HepG2 (cell line): ENCODE measurements at regions not wholly inside any gene's neighbourhood (a gene's known extent, or its start where the extent isn't known, plus 50 kb on each side); places are given as distances from the start of the nearest gene placed in this dataset.

Experiments
- ATAC-seq: fragments of 200-7000 bp; cut with Tn5 transposase; 3 replicates; pipeline ENCODE4 v1.9.1; 2020; ENCODE audit warnings: mild to moderate bottlenecking, moderate library complexity
- BruUV-seq: library from RNA; stranded (reverse); fragments of 400-500 nt; replicated peaks from 2 replicates; lab custom pipeline; 2021; lab: Mats Ljungman, UMichigan
- CTCF ChIA-PET: fragments of 300-600 bp; formaldehyde crosslinking; extraction: SDS; loops from one replicate; lab custom pipeline; 2021; ENCODE audit warnings: low total read pairs, inconsistent platforms, low intra/inter-chr PET ratio; lab: Yijun Ruan, JAX
- POLR2A ChIA-PET: fragments of 350-600 bp; sonication (Branson Sonifier 250); formaldehyde crosslinking; loops from one replicate; lab custom pipeline; 2020; ENCODE audit warnings: antibody characterized with exemption, inconsistent platforms; lab: Yijun Ruan, JAX
- DNase-seq: peaks from one replicate; pipeline ENCODE4 v3.0.0-alpha.2; 2015; ENCODE audit warnings: low spot score
- FAIRE-seq: peaks from 3 replicates; lab custom pipeline; 2011; peaks lifted over from hg19 to GRCh38; lab: Jason Lieb, UNC
- H2AFZ ChIP-seq: one replicate; pipeline ENCODE4 v1.6.1; 2011; ENCODE audit warnings: low read length, inconsistent platforms
- H3K27ac ChIP-seq: fragments of 300-600 bp; 3 replicates; pipeline ENCODE4 v1.8.0; 2011; ENCODE audit warnings: mixed run types, mild to moderate bottlenecking, mixed read lengths, low read length, inconsistent platforms; ENCODE audit not compliant: insufficient read depth; ENCODE audit errors: extremely low read length
- H3K27me3 ChIP-seq, 2 experiments: fragments of 200-600 bp in 1 of 2; 2 replicates in 1 of 2; 3 replicates in 1 of 2; pipeline versions ENCODE4 v1.6.0 to v1.8.0; 2011; ENCODE audit warnings: low read length in 2 of 2, mild to moderate bottlenecking in 2 of 2, moderate library complexity in 2 of 2, inconsistent platforms in 1 of 2; ENCODE audit not compliant: insufficient read depth in 2 of 2, control insufficient read depth in 1 of 2
- H3K36me3 ChIP-seq, 2 experiments: fragments of 200-600 bp in 1 of 2; replicated peaks in 1 of 2; 2 replicates in 1 of 2; 3 replicates in 1 of 2; pipeline versions ENCODE4 v1.5.1 to v1.8.0; 2011; ENCODE audit warnings: low read length in 2 of 2, inconsistent platforms in 1 of 2; ENCODE audit not compliant: insufficient read depth in 2 of 2, control insufficient read depth in 1 of 2
- H3K4me1 ChIP-seq: 2 replicates; pipeline ENCODE4 v1.5.1; 2012; ENCODE audit warnings: low read length, inconsistent platforms; ENCODE audit not compliant: insufficient read depth
- H3K4me2 ChIP-seq: 2 replicates; pipeline ENCODE4 v1.6.0; 2011; ENCODE audit warnings: low read depth, low read length, inconsistent platforms
- H3K4me3 ChIP-seq, 3 experiments: fragments of 200-600 bp in 1 of 3; sonication (generic), shearing (Covaris generic) in 1 of 3; replicated peaks in 1 of 3; 2 replicates each; pipeline ENCODE4 v1.5.1; 2011 to 2016; ENCODE audit warnings: low read length in 3 of 3, inconsistent platforms in 2 of 3, low read depth in 2 of 3, mild to moderate bottlenecking in 2 of 3, control low read depth in 1 of 3, mixed read lengths in 1 of 3; ENCODE audit not compliant: insufficient read depth in 1 of 3
- H3K79me2 ChIP-seq: one replicate; pipeline ENCODE4 v1.6.1; 2011; ENCODE audit warnings: low read length, inconsistent platforms; ENCODE audit not compliant: insufficient read depth
- H3K9ac ChIP-seq: 2 replicates; pipeline ENCODE4 v1.6.0; 2011; ENCODE audit warnings: mild to moderate bottlenecking, low read depth, low read length, inconsistent platforms; ENCODE audit not compliant: insufficient read depth
- H3K9me3 ChIP-seq: 2 replicates; pipeline ENCODE4 v1.5.1; 2012; ENCODE audit warnings: mild to moderate bottlenecking, low read length
- H4K20me1 ChIP-seq: 2 replicates; pipeline ENCODE4 v1.6.0; 2011; ENCODE audit warnings: inconsistent platforms, mild to moderate bottlenecking, low read length, moderate library complexity; ENCODE audit not compliant: insufficient read depth
- CC2D1A ChIP-seq: sonication (generic); formaldehyde crosslinking; IDR thresholded peaks from 2 replicates; pipeline ENCODE4 v1.8.1; 2023; ENCODE audit warnings: mild to moderate bottlenecking, missing genetic modification reagents
- CHD2 ChIP-seq: IDR thresholded peaks from 2 replicates; pipeline ENCODE4 v1.6.1; 2011; ENCODE audit warnings: low read depth, low read length, improper control_type of control experiment
- HOXA7 ChIP-seq: sonication (generic); formaldehyde crosslinking; IDR thresholded peaks from 2 replicates; pipeline ENCODE4 v1.8.1; 2022; ENCODE audit warnings: mild to moderate bottlenecking, missing genetic modification reagents, moderate library complexity
- MIER3 ChIP-seq: IDR thresholded peaks from 2 replicates; pipeline ENCODE4 v1.6.1; 2016; ENCODE audit warnings: missing compliant biosample characterization, borderline replicate concordance
- NR2C2 ChIP-seq: sonication (generic); formaldehyde crosslinking; IDR thresholded peaks from 2 replicates; pipeline ENCODE4 v1.4.0; 2020; ENCODE audit warnings: missing genetic modification reagents, mild to moderate bottlenecking, moderate library complexity, borderline replicate concordance
- REPIN1 ChIP-seq: sonication (generic); formaldehyde crosslinking; IDR thresholded peaks from 2 replicates; pipeline ENCODE4 v1.8.0; 2022; ENCODE audit warnings: missing genetic modification reagents, low read depth, mild to moderate bottlenecking, borderline replicate concordance
- SOX5 ChIP-seq: IDR thresholded peaks from 2 replicates; pipeline ENCODE4 v1.6.1; 2016; ENCODE audit warnings: borderline replicate concordance
- ZIK1 ChIP-seq: sonication (generic); formaldehyde crosslinking; IDR thresholded peaks from 2 replicates; pipeline ENCODE4 v1.5.0; 2020; ENCODE audit warnings: mild to moderate bottlenecking, low read depth, missing genetic modification reagents, borderline replicate concordance
- ZNF224 ChIP-seq: sonication (generic); formaldehyde crosslinking; IDR thresholded peaks from 2 replicates; pipeline ENCODE4 v1.5.0; 2020; ENCODE audit warnings: mild to moderate bottlenecking, missing genetic modification reagents
- ZNF644 ChIP-seq: IDR thresholded peaks from 2 replicates; pipeline ENCODE4 v1.6.1; 2016; ENCODE audit warnings: low read depth
- ZNF773 ChIP-seq: sonication (generic); formaldehyde crosslinking; IDR thresholded peaks from 2 replicates; pipeline ENCODE4 v1.4.0; 2020; ENCODE audit warnings: missing genetic modification reagents, borderline replicate concordance
- WGBS: methylation state at CpG from one replicate; pipeline ENCODE4 v1.1.6; 2017; ENCODE audit warnings: low lambda C conversion rate; 5-methylcytosine and 5-hydroxymethylcytosine counted together
- in situ Hi-C: cut with HindIII; loops from 2 replicates; pipeline ENCODE4 v1.10.0; 2017; ENCODE audit warnings: low pct_unique_long_range_greater_than_20kb; ENCODE audit not compliant: extremely low pct_ligation_motif_present
- intact Hi-C: fragments of 100-400 bp; cut with micrococcal nuclease; formaldehyde crosslinking; loops from one replicate; pipeline ENCODE4 v1.10.0; 2022; ENCODE audit not compliant: unreplicated experiment
- TF ChIP-seq, protein P1 (sequence below): sonication (generic); formaldehyde crosslinking; IDR thresholded peaks from 2 replicates; pipeline ENCODE4 v1.5.1; 2020; ENCODE audit warnings: missing genetic modification reagents, mild to moderate bottlenecking, borderline replicate concordance
- TF ChIP-seq, protein P2 (sequence below): sonication (generic); formaldehyde crosslinking; IDR thresholded peaks from 2 replicates; pipeline ENCODE4 v1.4.0; 2020; ENCODE audit warnings: missing genetic modification reagents, borderline replicate concordance

DNA sequence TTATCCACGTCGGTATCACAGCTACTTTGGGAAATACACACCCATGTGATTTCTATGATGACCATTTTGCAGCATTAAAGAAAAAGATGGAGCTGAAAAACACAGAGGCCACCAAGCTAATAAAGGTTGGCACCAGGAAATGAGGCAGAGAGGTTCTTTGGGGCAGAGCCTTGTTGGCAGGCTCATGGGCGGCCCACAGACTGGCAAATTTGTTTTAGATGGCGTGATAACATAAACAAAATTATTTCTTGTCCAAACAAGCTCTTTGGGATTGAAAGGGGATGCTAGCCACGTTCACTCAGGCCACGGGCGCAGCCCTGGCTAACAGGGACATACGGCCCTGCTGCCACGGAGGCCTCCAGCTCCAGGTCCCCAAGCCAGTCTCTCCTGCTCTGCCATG, 135.9 kb upstream of the ZMIZ1 start:
- FAIRE-seq (no peak), DNase-seq (no peak), ATAC-seq (no peak)
- CTCF ChIA-PET = no interaction called here
- WGBS = 26% methylated on average over 7 of the region's 9 CpGs
- H2AFZ ChIP-seq = no peak overlapping the region
- peaks cover 6 to 46% of the 10 kb centered on the region in 2 experiments; a peak in 3 of 5 replicates for H3K27me3 ChIP-seq
- H4K20me1 ChIP-seq = no peaks in the 10 kb centered on the region
- in situ Hi-C loops (no loop called here), intact Hi-C loops (no loop called here)
- peaks cover 42% of the 10 kb centered on the region for H3K4me1 ChIP-seq
- H3K9ac ChIP-seq = no peak overlapping the region
- no peak overlapping the region for H3K4me3 ChIP-seq
- H3K79me2 ChIP-seq = no peaks in the 10 kb centered on the region
- no peaks in the 10 kb centered on the region for H3K9me3 ChIP-seq
- no TSS peak for BruUV-seq
- no peak overlapping the region for H3K27ac ChIP-seq
- TF ChIP-seq NR2C2 = no peak
- no peak for TF ChIP-seq ZNF224
- TF ChIP-seq CC2D1A (CRISPR knock-in tag) = no peak
- TF ChIP-seq, protein P1, sequence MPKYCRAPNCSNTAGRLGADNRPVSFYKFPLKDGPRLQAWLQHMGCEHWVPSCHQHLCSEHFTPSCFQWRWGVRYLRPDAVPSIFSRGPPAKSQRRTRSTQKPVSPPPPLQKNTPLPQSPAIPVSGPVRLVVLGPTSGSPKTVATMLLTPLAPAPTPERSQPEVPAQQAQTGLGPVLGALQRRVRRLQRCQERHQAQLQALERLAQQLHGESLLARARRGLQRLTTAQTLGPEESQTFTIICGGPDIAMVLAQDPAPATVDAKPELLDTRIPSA = no peak
- no peak for TF ChIP-seq REPIN1 (CRISPR knock-in tag)
- TF ChIP-seq SOX5 (CRISPR knock-in tag) = no peak
- no peak for TF ChIP-seq ZNF773 (CRISPR knock-in tag)
- TF ChIP-seq CHD2 = no peak
- no peak for TF ChIP-seq MIER3
- TF ChIP-seq ZIK1 (CRISPR knock-in tag) = no peak
- TF ChIP-seq, protein P2, sequence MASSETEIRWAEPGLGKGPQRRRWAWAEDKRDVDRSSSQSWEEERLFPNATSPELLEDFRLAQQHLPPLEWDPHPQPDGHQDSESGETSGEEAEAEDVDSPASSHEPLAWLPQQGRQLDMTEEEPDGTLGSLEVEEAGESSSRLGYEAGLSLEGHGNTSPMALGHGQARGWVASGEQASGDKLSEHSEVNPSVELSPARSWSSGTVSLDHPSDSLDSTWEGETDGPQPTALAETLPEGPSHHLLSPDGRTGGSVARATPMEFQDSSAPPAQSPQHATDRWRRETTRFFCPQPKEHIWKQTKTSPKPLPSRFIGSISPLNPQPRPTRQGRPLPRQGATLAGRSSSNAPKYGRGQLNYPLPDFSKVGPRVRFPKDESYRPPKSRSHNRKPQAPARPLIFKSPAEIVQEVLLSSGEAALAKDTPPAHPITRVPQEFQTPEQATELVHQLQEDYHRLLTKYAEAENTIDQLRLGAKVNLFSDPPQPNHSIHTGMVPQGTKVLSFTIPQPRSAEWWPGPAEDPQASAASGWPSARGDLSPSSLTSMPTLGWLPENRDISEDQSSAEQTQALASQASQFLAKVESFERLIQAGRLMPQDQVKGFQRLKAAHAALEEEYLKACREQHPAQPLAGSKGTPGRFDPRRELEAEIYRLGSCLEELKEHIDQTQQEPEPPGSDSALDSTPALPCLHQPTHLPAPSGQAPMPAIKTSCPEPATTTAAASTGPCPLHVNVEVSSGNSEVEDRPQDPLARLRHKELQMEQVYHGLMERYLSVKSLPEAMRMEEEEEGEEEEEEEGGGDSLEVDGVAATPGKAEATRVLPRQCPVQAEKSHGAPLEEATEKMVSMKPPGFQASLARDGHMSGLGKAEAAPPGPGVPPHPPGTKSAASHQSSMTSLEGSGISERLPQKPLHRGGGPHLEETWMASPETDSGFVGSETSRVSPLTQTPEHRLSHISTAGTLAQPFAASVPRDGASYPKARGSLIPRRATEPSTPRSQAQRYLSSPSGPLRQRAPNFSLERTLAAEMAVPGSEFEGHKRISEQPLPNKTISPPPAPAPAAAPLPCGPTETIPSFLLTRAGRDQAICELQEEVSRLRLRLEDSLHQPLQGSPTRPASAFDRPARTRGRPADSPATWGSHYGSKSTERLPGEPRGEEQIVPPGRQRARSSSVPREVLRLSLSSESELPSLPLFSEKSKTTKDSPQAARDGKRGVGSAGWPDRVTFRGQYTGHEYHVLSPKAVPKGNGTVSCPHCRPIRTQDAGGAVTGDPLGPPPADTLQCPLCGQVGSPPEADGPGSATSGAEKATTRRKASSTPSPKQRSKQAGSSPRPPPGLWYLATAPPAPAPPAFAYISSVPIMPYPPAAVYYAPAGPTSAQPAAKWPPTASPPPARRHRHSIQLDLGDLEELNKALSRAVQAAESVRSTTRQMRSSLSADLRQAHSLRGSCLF = no peak
- TF ChIP-seq HOXA7 (CRISPR knock-in tag) = no peak
- TF ChIP-seq ZNF644 = no peak
- H3K4me2 ChIP-seq = no peak overlapping the region
- POLR2A ChIA-PET = no interaction called here
- no peaks in the 10 kb centered on the region for H3K36me3 ChIP-seq
